ENCODE measurements at regions not wholly inside any gene's neighbourhood (a gene's known extent, or its start where the extent isn't known, plus 50 kb on each side); places are given as distances from the start of the nearest gene placed in this dataset.

DNA sequence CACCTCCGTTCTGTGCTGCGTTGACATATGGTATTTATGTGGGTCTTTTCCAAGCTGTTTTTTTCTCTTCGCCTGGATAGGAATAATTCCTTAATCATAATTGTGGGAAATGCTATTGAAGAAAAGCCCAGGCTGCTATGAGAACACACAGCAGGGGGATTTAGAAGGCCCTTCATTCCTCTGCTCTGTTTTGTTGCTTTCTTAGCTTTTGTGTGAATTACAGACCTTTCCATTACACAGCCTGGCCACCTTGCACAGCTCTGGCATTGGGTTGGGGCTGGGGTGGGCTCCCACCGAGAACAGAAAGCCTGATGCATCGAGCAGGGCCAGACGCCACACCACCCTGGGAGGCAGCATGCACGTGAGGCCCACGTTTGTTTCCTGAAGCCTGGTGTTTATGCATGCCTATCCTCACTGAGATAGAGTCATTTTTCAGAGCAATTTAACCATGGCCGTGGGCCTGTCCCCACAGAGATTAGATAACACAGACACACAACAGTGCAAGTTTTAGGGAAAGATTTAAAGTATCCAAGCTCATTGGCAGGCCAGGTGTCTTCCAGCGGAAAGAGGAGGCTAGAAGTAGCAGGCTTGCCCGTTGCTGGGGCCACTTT is 287.6 kb upstream of the PWP1 start:
- TF ChIP-seq EZH2 (IDR thresholded peaks at IDR 0.05; ENCODE audit: borderline replicate concordance, low read depth, low read length, poor library complexity, severe bottlenecking): no peak
- TF ChIP-seq, protein P1, sequence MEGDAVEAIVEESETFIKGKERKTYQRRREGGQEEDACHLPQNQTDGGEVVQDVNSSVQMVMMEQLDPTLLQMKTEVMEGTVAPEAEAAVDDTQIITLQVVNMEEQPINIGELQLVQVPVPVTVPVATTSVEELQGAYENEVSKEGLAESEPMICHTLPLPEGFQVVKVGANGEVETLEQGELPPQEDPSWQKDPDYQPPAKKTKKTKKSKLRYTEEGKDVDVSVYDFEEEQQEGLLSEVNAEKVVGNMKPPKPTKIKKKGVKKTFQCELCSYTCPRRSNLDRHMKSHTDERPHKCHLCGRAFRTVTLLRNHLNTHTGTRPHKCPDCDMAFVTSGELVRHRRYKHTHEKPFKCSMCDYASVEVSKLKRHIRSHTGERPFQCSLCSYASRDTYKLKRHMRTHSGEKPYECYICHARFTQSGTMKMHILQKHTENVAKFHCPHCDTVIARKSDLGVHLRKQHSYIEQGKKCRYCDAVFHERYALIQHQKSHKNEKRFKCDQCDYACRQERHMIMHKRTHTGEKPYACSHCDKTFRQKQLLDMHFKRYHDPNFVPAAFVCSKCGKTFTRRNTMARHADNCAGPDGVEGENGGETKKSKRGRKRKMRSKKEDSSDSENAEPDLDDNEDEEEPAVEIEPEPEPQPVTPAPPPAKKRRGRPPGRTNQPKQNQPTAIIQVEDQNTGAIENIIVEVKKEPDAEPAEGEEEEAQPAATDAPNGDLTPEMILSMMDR (conservative IDR thresholded peaks at IDR 0.05; ENCODE audit: low read depth, low read length): no peak
- H3K36me3 ChIP-seq (ENCODE audit: insufficient read depth, low read length, poor library complexity, severe bottlenecking): no peaks in the 10 kb centered on the region
- no peak overlapping the region for H3K27ac ChIP-seq (ENCODE audit: low read depth, low read length, poor library complexity, severe bottlenecking)
- BruUV-seq (replicated peaks): no TSS peak
- H3K4me1 ChIP-seq (ENCODE audit: insufficient read depth, low read length, poor library complexity, severe bottlenecking): peaks cover 13% of the 10 kb centered on the region
- no peaks in the 10 kb centered on the region for H3K9me3 ChIP-seq (ENCODE audit: low read depth, low read length, poor library complexity, severe bottlenecking)
- no peak for DNase-seq (ENCODE audit: low spot score)
- POLR2A ChIA-PET (ENCODE audit: low non-redundant PET): no interaction called here
- intact Hi-C loops (cut with micrococcal nuclease; ENCODE audit: unreplicated experiment): no loop called here
- H3K4me3 ChIP-seq (ENCODE audit: low read depth, low read length, poor library complexity, severe bottlenecking): no peak overlapping the region
- CTCF ChIA-PET: interaction anchor here (0.6 kb wide), 1 partner anchor 78 kb away, joined by 3 read pairs; no protein-coding TSS in a partner anchor
- H3K27me3 ChIP-seq (replicated peaks; ENCODE audit: insufficient read depth, low read depth, low read length, poor library complexity): no peaks in the 10 kb centered on the region

DNA sequence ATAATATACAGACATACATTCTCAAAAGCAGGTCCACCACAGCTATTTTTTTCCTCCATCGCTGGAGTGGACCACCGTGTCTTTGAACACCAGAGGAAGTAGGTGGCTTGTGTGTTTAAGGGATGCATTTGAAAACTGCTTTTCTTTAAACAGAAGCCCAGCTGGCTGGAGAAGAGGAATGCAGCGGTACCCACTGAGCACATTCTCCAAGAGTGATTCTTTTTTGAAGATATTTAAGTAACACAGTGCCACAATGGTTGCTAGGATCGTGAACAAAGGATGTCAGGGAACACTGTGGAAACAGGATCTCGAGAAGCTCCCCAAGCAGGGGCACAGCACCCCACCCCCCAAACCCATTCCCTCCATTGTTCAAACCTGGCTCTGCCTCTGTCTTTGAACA is 286.6 kb upstream of the PWP1 start:
- no TSS peak for BruUV-seq (replicated peaks)
- H3K27me3 ChIP-seq (replicated peaks; ENCODE audit: insufficient read depth, low read depth, low read length, poor library complexity): no peaks in the 10 kb centered on the region
- CTCF ChIA-PET: no interaction called here
- H3K4me3 ChIP-seq (ENCODE audit: low read depth, low read length, poor library complexity, severe bottlenecking): no peak overlapping the region
- TF ChIP-seq, protein P1 (conservative IDR thresholded peaks at IDR 0.05; ENCODE audit: low read depth, low read length): no peak
- no peak for TF ChIP-seq EZH2 (IDR thresholded peaks at IDR 0.05; ENCODE audit: borderline replicate concordance, low read depth, low read length, poor library complexity, severe bottlenecking)
- peaks cover 13% of the 10 kb centered on the region for H3K4me1 ChIP-seq (ENCODE audit: insufficient read depth, low read length, poor library complexity, severe bottlenecking)
- POLR2A ChIA-PET (ENCODE audit: low non-redundant PET): no interaction called here
- DNase-seq (ENCODE audit: low spot score): no peak
- intact Hi-C loops (cut with micrococcal nuclease; ENCODE audit: unreplicated experiment): no loop called here
- no peaks in the 10 kb centered on the region for H3K36me3 ChIP-seq (ENCODE audit: insufficient read depth, low read length, poor library complexity, severe bottlenecking)
- no peaks in the 10 kb centered on the region for H3K9me3 ChIP-seq (ENCODE audit: low read depth, low read length, poor library complexity, severe bottlenecking)
- H3K27ac ChIP-seq (ENCODE audit: low read depth, low read length, poor library complexity, severe bottlenecking): no peak overlapping the region

DNA sequence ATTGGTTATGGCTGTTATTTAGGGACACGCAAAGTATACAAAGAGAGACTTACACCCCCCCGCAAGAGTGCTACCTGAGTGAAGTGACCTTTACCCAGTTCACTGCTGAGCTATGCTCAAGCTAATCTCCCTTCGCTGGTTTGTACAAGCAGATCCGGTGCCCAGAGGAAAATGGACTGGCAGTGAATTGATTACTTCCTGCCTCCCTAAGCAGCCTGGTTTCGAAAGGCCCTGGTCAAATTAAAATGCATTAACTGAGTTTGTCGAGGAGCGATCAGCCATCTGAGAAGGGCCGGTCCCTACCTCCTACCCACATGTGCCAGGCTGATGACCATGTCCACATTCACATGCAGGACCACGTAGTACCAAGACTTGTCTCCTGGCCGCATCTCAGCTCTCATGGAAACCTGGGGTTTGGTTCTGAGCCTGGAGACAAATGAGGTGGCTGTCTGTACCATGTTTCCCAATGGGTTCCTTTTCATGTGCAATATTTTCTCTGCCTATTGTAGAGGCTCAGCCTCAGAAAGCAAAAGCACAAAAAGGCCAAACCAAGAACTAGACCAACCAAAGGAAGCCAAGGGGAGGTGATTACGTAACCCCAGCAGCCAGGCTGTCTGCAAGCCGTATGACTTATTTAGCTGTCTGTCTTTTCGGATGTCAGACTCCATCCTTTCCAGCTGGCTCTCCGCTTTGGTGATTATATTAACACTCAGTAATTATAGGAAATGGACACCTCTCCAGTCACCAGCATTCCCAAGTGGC is 284.7 kb upstream of the PWP1 start:
- intact Hi-C loops (cut with micrococcal nuclease; ENCODE audit: unreplicated experiment): loop anchor here (2.0 to 10.0 kb wide), 2 partner anchors 82 to 166 kb away; a partner anchor contains a TSS
- peak; percentile 85 for DNase-seq (ENCODE audit: low spot score)
- POLR2A ChIA-PET (ENCODE audit: low non-redundant PET): no interaction called here

More for the DNA sequence above, 284.7 kb upstream of the PWP1 start:
- no peak overlapping the region for H3K27ac ChIP-seq (ENCODE audit: low read depth, low read length, poor library complexity, severe bottlenecking)
- H3K4me3 ChIP-seq (ENCODE audit: low read depth, low read length, poor library complexity, severe bottlenecking): no peak overlapping the region
- H3K4me1 ChIP-seq (ENCODE audit: insufficient read depth, low read length, poor library complexity, severe bottlenecking): peaks cover 13% of the 10 kb centered on the region
- CTCF ChIA-PET: interaction anchor here (0.6 to 0.9 kb wide), 2 partner anchors 26 to 309 kb away, joined by 7 to 8 read pairs; no protein-coding TSS in a partner anchor
- no peaks in the 10 kb centered on the region for H3K9me3 ChIP-seq (ENCODE audit: low read depth, low read length, poor library complexity, severe bottlenecking)
- BruUV-seq (replicated peaks): no TSS peak
- no peaks in the 10 kb centered on the region for H3K27me3 ChIP-seq (replicated peaks; ENCODE audit: insufficient read depth, low read depth, low read length, poor library complexity)
- H3K36me3 ChIP-seq (ENCODE audit: insufficient read depth, low read length, poor library complexity, severe bottlenecking): no peaks in the 10 kb centered on the region
- no peak for TF ChIP-seq EZH2 (IDR thresholded peaks at IDR 0.05; ENCODE audit: borderline replicate concordance, low read depth, low read length, poor library complexity, severe bottlenecking)
- TF ChIP-seq, protein P1 (conservative IDR thresholded peaks at IDR 0.05; ENCODE audit: low read depth, low read length): no peak
